HL-60 (cell line): ENCODE measurements at regions not wholly inside any gene's neighbourhood (a gene's known extent, or its start where the extent isn't known, plus 50 kb on each side); places are given as distances from the start of the nearest gene placed in this dataset.

Source experiments
- DNase-seq, 2 experiments: peaks; one replicate each; pipeline ENCODE4 v3.0.0-alpha.2; 2010 to 2020; ENCODE audit warnings: low read depth in 1 of 2, low spot score in 1 of 2
- H3K27ac ChIP-seq: fragments of 250-450 bp; sonication (Bioruptor Pico); replicated peaks from 2 replicates; pipeline ENCODE4 v1.5.1; 2020; ENCODE audit warnings: mild to moderate bottlenecking, moderate library complexity
- H3K27me3 ChIP-seq: fragments of 250-450 bp; sonication (Bioruptor Pico); 2 replicates; pipeline ENCODE4 v1.5.1; 2021; ENCODE audit warnings: mild to moderate bottlenecking, moderate library complexity; ENCODE audit not compliant: insufficient read depth, poor library complexity, severe bottlenecking
- H3K4me3 ChIP-seq: replicated peaks from 2 replicates; pipeline ENCODE4 v1.5.1; 2011; ENCODE audit warnings: mild to moderate bottlenecking, control low read depth, low read length; ENCODE audit not compliant: insufficient read depth
- CTCF ChIP-seq: IDR thresholded peaks from one replicate; pipeline ENCODE4 v1.5.1; 2011; ENCODE audit warnings: low read length, control low read depth, inconsistent platforms; ENCODE audit not compliant: insufficient read depth
- GABPA ChIP-seq: IDR thresholded peaks from 2 replicates; pipeline ENCODE4 v1.6.1; 2012; ENCODE audit warnings: low read depth
- POLR2AphosphoS5 ChIP-seq: IDR thresholded peaks from 2 replicates; pipeline ENCODE4 v1.6.1; 2012; ENCODE audit warnings: low read depth
- REST ChIP-seq: IDR thresholded peaks from 2 replicates; pipeline ENCODE4 v1.6.1; 2012; ENCODE audit warnings: low read depth; ENCODE audit not compliant: insufficient replicate concordance
- SPI1 ChIP-seq: IDR thresholded peaks from 2 replicates; pipeline ENCODE4 v1.6.1; 2012; ENCODE audit warnings: low read depth, mild to moderate bottlenecking, borderline replicate concordance

DNA sequence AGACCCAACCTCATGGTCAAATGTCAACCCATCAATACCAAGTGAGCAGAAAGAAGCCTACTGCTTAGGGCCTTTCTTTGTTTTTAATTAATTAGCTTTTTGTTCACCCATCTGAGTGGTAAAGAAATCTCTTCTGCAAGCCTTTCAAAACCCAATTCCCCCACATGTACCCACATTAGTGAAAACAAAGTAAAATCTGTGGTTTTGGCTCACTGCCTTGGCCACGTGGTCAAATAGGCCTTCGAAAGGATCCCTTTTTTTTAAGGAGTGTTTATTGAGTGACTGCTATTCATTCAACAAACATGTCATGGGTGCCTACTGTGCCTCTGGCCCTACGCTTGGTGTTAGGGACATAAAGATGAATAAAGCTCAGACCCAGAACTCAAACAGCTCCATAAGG is 160.1 kb downstream of the NUAK1 start:
- DNase-seq, result no peak
- TF ChIP-seq POLR2AphosphoS5 (no peak), GABPA (no peak), SPI1 (no peak), CTCF (no peak), REST (no peak)

GRCh38 chr12:105980085-105980484 is 158.7 kb downstream of the NUAK1 start:
- no peak for DNase-seq
- TF ChIP-seq CTCF (no peak), SPI1 (no peak), REST (no peak), GABPA (no peak), POLR2AphosphoS5 (no peak)
- Histone ChIP-seq H3K27ac (no peak overlapping the region), H3K4me3 (no peak overlapping the region), H3K27me3 (peaks cover 3% of the 10 kb centered on the region)

More for the DNA sequence above, 160.1 kb downstream of the NUAK1 start:
- Histone ChIP-seq H3K27me3 (peaks cover 3% of the 10 kb centered on the region), H3K27ac (no peak overlapping the region), H3K4me3 (no peak overlapping the region)

- Histone ChIP-seq H3K27ac (no peak overlapping the region), H3K4me3 (no peak overlapping the region), H3K27me3 (peaks cover 3% of the 10 kb centered on the region)
- DNase-seq, result no peak
- TF ChIP-seq REST, result no peak
- no peak for TF ChIP-seq GABPA
- TF ChIP-seq CTCF, result no peak
- TF ChIP-seq POLR2AphosphoS5, result no peak
- TF ChIP-seq SPI1, result no peak
These were observed 158.2 kb downstream of the NUAK1 start for GRCh38 chr12:105980533-105980932.
